MM.1S (cell line): ENCODE measurements at regions not wholly inside any gene's neighbourhood (a gene's known extent, or its start where the extent isn't known, plus 50 kb on each side); places are given as distances from the start of the nearest gene placed in this dataset.

Experiments
- DNase-seq: peaks from one replicate; pipeline ENCODE4 v3.0.0-alpha.2; 2015
- H2AFZ ChIP-seq: fragments of 300-600 bp; sonication (generic); 2 replicates; pipeline ENCODE4 v1.6.0; 2016; ENCODE audit warnings: antibody characterized with exemption, low read length
- H3F3A ChIP-seq: fragments of 300-600 bp; sonication (generic); 2 replicates; pipeline ENCODE4 v1.6.1; 2016; ENCODE audit warnings: mild to moderate bottlenecking, antibody characterized with exemption, low read length, moderate library complexity, mixed read lengths; ENCODE audit not compliant: insufficient read depth
- H3K27ac ChIP-seq: fragments of 300-600 bp; sonication (generic); 2 replicates; pipeline ENCODE4 v1.5.1; 2016; ENCODE audit warnings: mild to moderate bottlenecking, low read length
- H3K27me3 ChIP-seq: fragments of 300-600 bp; sonication (generic); replicated peaks from 2 replicates; pipeline ENCODE4 v1.6.0; 2016; ENCODE audit warnings: low read length; ENCODE audit not compliant: insufficient read depth
- H3K36me3 ChIP-seq: fragments of 300-600 bp; sonication (generic); replicated peaks from 2 replicates; pipeline ENCODE4 v1.6.1; 2016; ENCODE audit warnings: mild to moderate bottlenecking, low read length, mixed read lengths; ENCODE audit not compliant: insufficient read depth
- H3K4me1 ChIP-seq: fragments of 300-600 bp; sonication (generic); 2 replicates; pipeline ENCODE4 v1.6.1; 2016; ENCODE audit warnings: low read length, mixed read lengths
- H3K4me2 ChIP-seq: fragments of 300-600 bp; sonication (generic); 2 replicates; pipeline ENCODE4 v1.6.0; 2016; ENCODE audit warnings: low read depth, low read length
- H3K4me3 ChIP-seq: fragments of 300-600 bp; sonication (generic); 2 replicates; pipeline ENCODE4 v1.5.1; 2016; ENCODE audit warnings: low read length, mixed read lengths
- H3K79me2 ChIP-seq: fragments of 300-600 bp; sonication (generic); 2 replicates; pipeline ENCODE4 v1.6.1; 2016; ENCODE audit warnings: mixed run types, low read length, mixed read lengths
- H3K9ac ChIP-seq: fragments of 300-600 bp; sonication (generic); 2 replicates; pipeline ENCODE4 v1.6.1; 2016; ENCODE audit warnings: low read length, mixed read lengths
- H3K9me2 ChIP-seq: fragments of 300-600 bp; sonication (generic); replicated peaks from 2 replicates; pipeline ENCODE4 v1.6.1; 2016; ENCODE audit warnings: mild to moderate bottlenecking, low read length, mixed read lengths; ENCODE audit not compliant: insufficient read depth
- H3K9me3 ChIP-seq: fragments of 300-600 bp; sonication (generic); replicated peaks from 2 replicates; pipeline ENCODE4 v1.6.1; 2016; ENCODE audit warnings: mild to moderate bottlenecking, low read length, mixed read lengths; ENCODE audit not compliant: insufficient read depth
- H4K20me1 ChIP-seq: fragments of 300-600 bp; sonication (generic); 2 replicates; pipeline ENCODE4 v1.6.1; 2016; ENCODE audit warnings: mild to moderate bottlenecking, low read length, moderate library complexity, mixed read lengths; ENCODE audit not compliant: insufficient read depth
- CTCF ChIP-seq: fragments of 300-600 bp; sonication (generic); IDR thresholded peaks from 2 replicates; pipeline ENCODE4 v1.5.1; 2016; ENCODE audit warnings: antibody characterized with exemption, low read length, mixed read lengths
- EZH2 ChIP-seq: fragments of 300-600 bp; sonication (generic); optimal IDR thresholded peaks from 2 replicates; pipeline ENCODE3; 2017; ENCODE audit warnings: low read depth, mild to moderate bottlenecking, antibody characterized with exemption, low read length, mixed read lengths
- EZH2phosphoT487 ChIP-seq: fragments of 300-600 bp; sonication (generic); IDR thresholded peaks from 2 replicates; pipeline ENCODE4 v1.6.1; 2018; ENCODE audit warnings: antibody characterized with exemption, low read length

- Histone ChIP-seq H2AFZ (no peak overlapping the region), H3K9me3 (no peaks in the 10 kb centered on the region), H3F3A (no peaks in the 10 kb centered on the region), H3K4me1 (no peaks in the 10 kb centered on the region), H3K27me3 (no peaks in the 10 kb centered on the region), H3K36me3 (no peaks in the 10 kb centered on the region), H3K4me3 (no peak overlapping the region), H4K20me1 (no peaks in the 10 kb centered on the region), H3K4me2 (no peak overlapping the region), H3K79me2 (no peaks in the 10 kb centered on the region), H3K9ac (no peak overlapping the region), H3K27ac (no peak overlapping the region), H3K9me2 (no peaks in the 10 kb centered on the region)
- TF ChIP-seq EZH2 = no peak
- no peak for TF ChIP-seq CTCF
- TF ChIP-seq EZH2phosphoT487 = no peak
- no peak for DNase-seq
Measured at GRCh38 chr3:30457081-30457480, 149.3 kb upstream of the TGFBR2 start.

GRCh38 chr3:30457726-30458125 is 148.7 kb upstream of the TGFBR2 start:
- no peak overlapping the region for H3K4me3 ChIP-seq
- H3F3A ChIP-seq = no peaks in the 10 kb centered on the region
- no peaks in the 10 kb centered on the region for H3K79me2 ChIP-seq
- H4K20me1 ChIP-seq = no peaks in the 10 kb centered on the region
- H3K4me1 ChIP-seq = no peaks in the 10 kb centered on the region
- no peaks in the 10 kb centered on the region for H3K9me3 ChIP-seq
- no peak overlapping the region for H3K27ac ChIP-seq
- no peak overlapping the region for H3K4me2 ChIP-seq
- TF ChIP-seq EZH2phosphoT487 = no peak
- TF ChIP-seq EZH2 = no peak
- no peak for TF ChIP-seq CTCF
- no peaks in the 10 kb centered on the region for H3K9me2 ChIP-seq
- H3K27me3 ChIP-seq = no peaks in the 10 kb centered on the region
- DNase-seq = no peak
- H2AFZ ChIP-seq = no peak overlapping the region
- no peak overlapping the region for H3K9ac ChIP-seq
- H3K36me3 ChIP-seq = no peaks in the 10 kb centered on the region

GRCh38 chr3:30458376-30459171 is 147.8 kb upstream of the TGFBR2 start:
- H3K9me3 ChIP-seq = no peaks in the 10 kb centered on the region
- no peak overlapping the region for H3K4me2 ChIP-seq
- no peaks in the 10 kb centered on the region for H3K79me2 ChIP-seq
- H3K27me3 ChIP-seq = no peaks in the 10 kb centered on the region
- no peak for DNase-seq
- no peaks in the 10 kb centered on the region for H3K4me1 ChIP-seq
- no peak overlapping the region for H3K27ac ChIP-seq
- no peak overlapping the region for H2AFZ ChIP-seq
- no peak overlapping the region for H3K9ac ChIP-seq
- no peak overlapping the region for H3K4me3 ChIP-seq
- H3K36me3 ChIP-seq = no peaks in the 10 kb centered on the region
- H4K20me1 ChIP-seq = no peaks in the 10 kb centered on the region
- TF ChIP-seq CTCF = no peak
- no peak for TF ChIP-seq EZH2
- TF ChIP-seq EZH2phosphoT487 = no peak
- no peaks in the 10 kb centered on the region for H3K9me2 ChIP-seq
- no peaks in the 10 kb centered on the region for H3F3A ChIP-seq
